ENCODE measurements at regions not wholly inside any gene's neighbourhood (a gene's known extent, or its start where the extent isn't known, plus 50 kb on each side); places are given as distances from the start of the nearest gene placed in this dataset.
"Not testable (repeated sequence)": the region's sequence is repeated elsewhere in the genome, so short reads cannot be mapped to it uniquely, and the experiment has no call there.

- not testable (repeated sequence) for DNase-seq
Observed at GRCh38 chr4:17231880-17232475, 279.9 kb downstream of the QDPR start.

DNA sequence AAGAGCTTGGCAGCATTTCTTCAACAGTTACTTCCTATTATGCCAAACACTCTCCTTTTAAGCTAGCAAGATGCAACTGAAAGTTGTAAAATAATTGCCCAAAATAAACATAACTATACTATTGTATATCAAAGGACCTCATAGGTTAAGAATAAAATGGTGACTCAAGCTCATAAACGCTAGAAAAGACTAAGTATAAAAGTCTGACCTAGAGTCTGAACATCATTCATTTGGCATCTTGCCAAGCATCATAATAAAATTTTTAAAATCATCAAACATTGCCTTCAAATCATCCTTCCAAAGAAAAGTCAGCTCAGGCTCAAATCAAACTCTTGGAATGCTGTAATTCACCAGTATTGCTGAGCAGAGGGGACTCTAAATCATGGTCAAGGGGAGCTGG, 281.2 kb downstream of the QDPR start:
- DNase-seq, result no peak

- no peak for DNase-seq
Observed at GRCh38 chr4:17220816-17221215, 291.1 kb downstream of the QDPR start.

DNA sequence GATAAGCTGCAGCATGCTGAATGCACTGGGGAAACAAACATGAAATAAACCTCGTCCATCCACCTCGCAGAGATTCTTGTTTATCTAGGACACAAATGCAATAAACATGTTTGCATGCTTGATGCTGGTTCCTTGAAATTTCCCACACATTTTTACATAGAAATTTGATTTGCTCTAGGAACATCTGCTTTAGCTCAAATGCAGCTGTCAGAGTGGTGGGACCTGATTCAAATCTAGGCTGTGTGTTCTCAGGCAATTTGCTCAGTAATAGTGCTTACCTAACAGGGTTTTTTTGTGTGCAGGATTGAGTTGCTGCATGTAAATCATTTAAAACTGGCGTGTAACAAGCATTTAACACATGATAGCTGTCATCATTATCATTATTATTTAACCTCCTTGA, 293.1 kb downstream of the QDPR start:
- DNase-seq, result no peak

- DNase-seq, result no peak
Observed at GRCh38 chr4:17206829-17207801, 304.8 kb downstream of the QDPR start.

GRCh38 chr4:17204908-17205307, 306.5 kb upstream of the LDB2 start:
- no peak for DNase-seq

- no peak for DNase-seq
Observed at GRCh38 chr4:17203797-17204196, 305.4 kb upstream of the LDB2 start.

GRCh38 chr4:17197070-17197469, 298.6 kb upstream of the LDB2 start:
- no peak for DNase-seq

GRCh38 chr4:17195461-17196275, 297.2 kb upstream of the LDB2 start:
- no peak for DNase-seq

DNA sequence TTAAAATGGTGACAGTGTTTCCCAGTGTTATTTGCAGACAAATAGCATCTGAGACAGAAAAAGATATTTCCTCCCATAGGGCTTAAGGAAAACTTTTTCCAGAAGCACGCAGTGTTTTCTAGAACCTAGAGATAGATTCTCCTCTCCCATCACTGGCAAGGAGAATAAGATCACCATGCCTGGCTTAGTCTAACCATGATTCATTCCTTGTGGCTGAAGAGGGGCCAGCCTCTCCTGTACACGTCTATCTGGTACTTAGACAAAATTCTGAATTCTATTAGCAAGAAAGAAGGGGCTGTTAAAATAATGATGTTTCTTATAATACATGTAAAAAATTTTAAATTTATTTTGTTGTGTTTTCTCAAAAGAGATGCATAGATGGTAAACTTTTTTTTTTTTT, 296.1 kb upstream of the LDB2 start:
- no peak for DNase-seq

DNA sequence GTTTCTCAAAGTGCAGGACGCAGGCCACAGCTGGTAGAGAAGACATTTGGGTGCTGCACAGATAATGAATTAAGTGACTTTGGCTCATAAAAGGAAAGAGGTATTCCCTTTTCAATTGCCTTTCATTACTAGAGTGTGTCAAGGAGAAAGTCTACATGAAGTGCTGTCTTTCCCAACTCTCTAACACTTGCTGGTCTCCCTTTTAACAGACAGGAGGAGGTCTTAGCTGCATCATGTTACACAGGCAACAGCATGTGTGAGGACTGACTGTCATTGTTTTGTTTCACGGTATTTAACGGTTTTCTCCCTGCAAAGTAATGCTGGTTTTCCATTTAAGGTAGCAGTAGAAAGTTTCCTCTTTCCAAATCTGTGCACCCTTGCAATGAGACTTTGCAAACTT, 291.3 kb upstream of the LDB2 start:
- DNase-seq, result no peak

GRCh38 chr4:17189401-17189720, 290.9 kb upstream of the LDB2 start:
- DNase-seq, result no peak

DNA sequence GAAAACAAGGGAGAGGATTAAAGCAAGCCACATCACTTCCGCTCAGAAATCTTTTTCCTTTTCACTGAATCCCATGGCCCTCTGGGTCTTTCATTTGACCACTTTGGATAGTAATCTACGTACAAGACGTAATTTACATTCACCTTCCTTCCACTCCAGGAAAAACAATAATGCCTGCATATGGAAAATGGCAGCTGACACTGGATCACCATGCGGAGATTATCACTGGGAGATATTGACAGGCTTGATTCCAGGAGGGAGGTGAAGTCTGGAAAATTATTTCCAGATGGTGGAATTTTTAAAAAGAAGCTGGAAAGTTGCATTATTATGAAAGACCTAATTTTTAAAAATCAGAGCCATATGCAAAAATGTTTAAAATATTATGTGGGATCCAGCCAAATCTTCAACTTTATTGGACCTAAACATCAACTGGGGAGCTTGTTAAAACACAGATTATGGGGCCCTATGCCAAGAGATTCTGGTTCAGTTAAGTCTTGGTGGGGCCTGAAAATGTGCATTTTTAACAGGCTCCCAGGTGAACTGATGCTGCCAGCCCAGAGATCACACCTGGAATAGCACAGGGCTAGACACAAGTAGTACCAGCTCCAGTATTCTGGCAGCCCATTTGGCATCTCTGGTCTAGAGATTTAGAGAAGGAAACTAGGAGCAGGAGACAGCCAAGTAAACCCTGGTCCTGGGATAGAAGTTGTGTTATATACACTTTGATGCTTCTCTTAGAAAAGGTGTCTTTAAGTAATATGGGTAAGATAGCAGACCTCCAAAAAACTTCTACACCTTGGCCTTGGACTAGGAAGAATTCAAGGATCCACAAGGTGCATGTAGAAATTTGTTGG, 290.3 kb upstream of the LDB2 start:
- no peak for DNase-seq

DNA sequence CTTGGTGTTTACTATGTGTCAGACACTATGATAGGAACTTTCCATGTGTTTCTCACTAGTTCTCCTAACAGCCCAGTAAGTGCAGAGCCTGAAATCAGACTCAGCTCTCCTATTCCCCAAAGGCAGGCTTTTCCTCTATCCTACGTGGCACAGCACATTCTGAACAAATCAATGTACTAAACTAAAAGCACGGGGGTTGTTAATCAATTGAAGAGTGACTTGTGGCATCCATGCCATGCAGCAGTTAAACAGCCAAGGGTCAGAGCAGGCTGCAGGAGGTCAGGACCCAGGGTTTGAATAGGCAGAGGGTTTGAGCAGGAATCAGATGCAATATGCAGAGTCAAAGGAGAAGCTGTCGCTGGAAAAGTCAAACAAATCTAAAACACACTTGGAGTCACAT, 289.7 kb upstream of the LDB2 start:
- no peak for DNase-seq

DNA sequence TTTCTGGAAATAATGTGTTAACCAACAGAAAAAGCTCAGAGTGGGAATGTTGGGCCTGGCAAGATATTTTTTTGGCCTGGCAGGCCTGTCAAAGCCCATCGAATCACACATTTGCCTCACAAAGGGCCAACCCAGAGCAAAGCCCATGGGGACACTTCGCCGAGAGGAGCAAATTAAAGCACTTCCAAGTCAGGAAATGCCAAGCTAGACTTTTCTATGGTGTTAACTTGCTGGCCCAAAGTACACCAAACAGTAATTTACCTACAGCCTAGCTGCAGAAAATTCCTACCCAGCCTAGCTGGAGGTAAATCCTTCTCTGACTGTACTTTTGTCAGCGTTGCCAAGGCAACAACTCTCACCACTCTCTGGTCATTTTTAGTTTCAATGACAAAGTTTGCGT, 288.6 kb upstream of the LDB2 start:
- DNase-seq, result no peak

DNA sequence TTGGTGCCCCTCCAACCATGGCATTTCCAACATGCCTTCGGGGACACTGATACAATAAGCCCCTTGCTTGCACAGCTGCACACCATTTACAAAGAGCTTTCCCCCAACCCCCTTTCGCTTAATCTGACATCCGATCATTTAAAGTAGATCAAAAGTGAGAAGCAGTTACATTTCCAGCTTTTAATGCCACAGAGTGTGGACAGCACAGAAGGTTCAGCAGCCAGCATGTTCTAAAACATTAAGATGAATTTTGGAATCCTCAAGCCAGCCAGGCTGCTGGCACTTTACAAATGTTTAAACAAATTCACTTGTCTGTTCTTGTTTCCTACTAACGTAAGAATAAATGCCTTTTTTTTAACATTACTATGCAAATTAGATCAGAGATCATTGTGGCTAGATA, 284.4 kb upstream of the LDB2 start:
- no peak for DNase-seq

DNA sequence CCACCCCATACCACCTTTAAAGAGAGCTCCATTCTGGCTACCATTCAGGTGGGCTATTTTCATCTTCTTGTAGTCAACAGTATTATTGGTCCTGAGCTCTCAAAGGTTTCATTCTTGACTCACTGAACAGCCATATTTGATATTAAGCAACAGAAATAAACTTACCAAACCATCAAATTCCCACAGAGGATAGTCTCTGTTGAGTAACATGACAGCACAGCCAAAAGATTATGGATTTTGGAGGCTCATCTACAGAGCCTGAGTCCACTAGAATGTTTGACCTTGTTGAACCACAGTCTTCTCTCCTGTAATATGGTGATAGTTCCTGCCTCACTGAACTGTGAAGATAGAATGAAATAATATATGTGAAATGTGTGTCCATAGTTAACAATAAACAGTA, 276.3 kb upstream of the LDB2 start:
- DNase-seq, result no peak

DNA sequence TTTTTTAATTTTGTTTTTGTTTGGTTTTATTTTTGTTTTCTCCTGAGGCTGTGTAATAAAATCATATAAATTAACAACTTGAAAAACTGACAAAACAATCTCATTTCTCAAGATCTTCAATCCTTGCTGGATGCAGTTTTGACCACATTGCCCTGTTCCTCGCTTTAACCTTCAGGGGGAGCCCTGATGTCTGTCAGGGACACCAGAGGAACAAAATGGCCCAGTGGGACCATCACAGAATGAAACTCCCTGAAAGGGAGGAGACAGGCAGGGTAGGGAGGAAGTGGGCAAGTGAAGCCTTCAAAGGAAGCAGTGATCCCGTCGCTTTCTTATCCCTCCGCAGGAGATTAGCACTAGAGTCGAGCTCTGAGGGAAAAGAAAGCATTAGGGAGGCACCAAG, 274.9 kb upstream of the LDB2 start:
- no peak for DNase-seq

- DNase-seq, result no peak
Observed at GRCh38 chr4:17170131-17170530, 271.7 kb upstream of the LDB2 start.

- no peak for DNase-seq
Observed at GRCh38 chr4:17169699-17170098, 271.3 kb upstream of the LDB2 start.

- no peak for DNase-seq
Observed at GRCh38 chr4:17168571-17168970, 270.1 kb upstream of the LDB2 start.

GRCh38 chr4:17166954-17167353, 268.5 kb upstream of the LDB2 start:
- DNase-seq, result no peak

DNA sequence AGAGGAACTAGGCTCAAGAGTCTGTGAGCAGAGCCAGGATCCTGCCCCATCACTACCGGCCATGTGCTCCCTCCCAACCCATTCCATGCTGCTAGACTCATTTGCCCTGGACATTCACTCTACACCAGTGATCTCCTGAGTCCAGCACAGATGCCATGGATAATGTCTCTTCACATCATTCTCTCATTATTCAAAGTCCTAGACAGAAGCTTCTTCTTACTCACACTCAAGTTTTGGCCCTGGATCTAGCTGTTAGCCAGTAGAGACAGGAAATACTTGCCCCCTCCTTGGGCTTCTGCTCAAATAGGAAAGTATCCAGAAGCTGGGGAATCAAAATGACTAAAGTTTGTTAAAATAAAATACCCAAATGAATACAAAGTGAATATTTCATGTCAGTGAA, 266.8 kb upstream of the LDB2 start:
- DNase-seq, result no peak

Data from AML-193 (cell line).